PC-3 (cell line): ENCODE measurements at regions not wholly inside any gene's neighbourhood (a gene's known extent, or its start where the extent isn't known, plus 50 kb on each side); places are given as distances from the start of the nearest gene placed in this dataset.

Experiments
- ATAC-seq: fragments of 200-7000 bp; cut with Tn5 transposase; 2 replicates; pipeline ENCODE4 v1.9.1; 2020; ENCODE audit warnings: mild to moderate bottlenecking, moderate library complexity
- BruUV-seq: library from RNA; stranded (reverse); fragments of 400-500 nt; replicated peaks from 2 replicates; lab custom pipeline; 2021; lab: Mats Ljungman, UMichigan
- CTCF ChIA-PET: fragments of 300-600 bp; sonication (Branson Sonifier 250); formaldehyde crosslinking; loops from one replicate; lab custom pipeline; 2022; ENCODE audit warnings: antibody characterized with exemption; lab: Charles Lee
- POLR2A ChIA-PET: fragments of 300-600 bp; sonication (Branson Sonifier 250); formaldehyde crosslinking; loops from one replicate; lab custom pipeline; 2022; ENCODE audit warnings: antibody characterized with exemption; ENCODE audit not compliant: unreplicated experiment; lab: Charles Lee
- DNase-seq: peaks from one replicate; pipeline ENCODE4 v3.0.0-alpha.2; 2015
- H2AFZ ChIP-seq: fragments of 300-600 bp; sonication (generic); 2 replicates; pipeline ENCODE4 v1.6.0; 2016; ENCODE audit warnings: antibody characterized with exemption, low read length
- H3F3A ChIP-seq: fragments of 300-600 bp; sonication (generic); one replicate; pipeline ENCODE4 v1.6.0; 2017; ENCODE audit warnings: antibody characterized with exemption, low read length, control low read depth, mild to moderate bottlenecking; ENCODE audit not compliant: unreplicated experiment
- H3K27ac ChIP-seq: fragments of 300-600 bp; sonication (generic); 2 replicates; pipeline ENCODE4 v1.5.1; 2016; ENCODE audit warnings: mild to moderate bottlenecking, low read length
- H3K27me3 ChIP-seq: fragments of 300-600 bp; sonication (generic); 2 replicates; pipeline ENCODE4 v1.6.1; 2016; ENCODE audit warnings: low read length, mixed read lengths
- H3K36me3 ChIP-seq: fragments of 300-600 bp; sonication (generic); 2 replicates; pipeline ENCODE4 v1.6.1; 2016; ENCODE audit warnings: low read depth, mixed run types, low read length, mixed read lengths
- H3K4me1 ChIP-seq: fragments of 300-600 bp; sonication (generic); 2 replicates; pipeline ENCODE4 v1.5.1; 2016; ENCODE audit warnings: low read length; ENCODE audit not compliant: insufficient read depth
- H3K4me2 ChIP-seq: fragments of 300-600 bp; sonication (generic); 2 replicates; pipeline ENCODE4 v1.6.0; 2016; ENCODE audit warnings: low read length
- H3K4me3 ChIP-seq: fragments of 300-600 bp; sonication (generic); 2 replicates; pipeline ENCODE4 v1.5.1; 2016; ENCODE audit warnings: mild to moderate bottlenecking, low read length, mixed read lengths
- H3K79me2 ChIP-seq: fragments of 300-600 bp; sonication (generic); 2 replicates; pipeline ENCODE4 v1.6.1; 2017; ENCODE audit warnings: low read length, mixed read lengths
- H3K9ac ChIP-seq: fragments of 300-600 bp; sonication (generic); 2 replicates; pipeline ENCODE4 v1.6.0; 2016; ENCODE audit warnings: mild to moderate bottlenecking, low read length
- H3K9me2 ChIP-seq: fragments of 300-600 bp; sonication (generic); replicated peaks from 2 replicates; pipeline ENCODE4 v1.6.1; 2016; ENCODE audit warnings: mixed run types, low read length, mixed read lengths
- H3K9me3 ChIP-seq: fragments of 300-600 bp; sonication (generic); 2 replicates; pipeline ENCODE4 v1.6.1; 2016; ENCODE audit warnings: low read length, mixed read lengths
- H4K20me1 ChIP-seq: fragments of 300-600 bp; sonication (generic); 2 replicates; pipeline ENCODE4 v1.6.1; 2016; ENCODE audit warnings: low read length, mixed read lengths
- CTCF ChIP-seq: fragments of 300-600 bp; sonication (generic); conservative IDR thresholded peaks from 2 replicates; pipeline ENCODE4 v1.5.1; 2017; ENCODE audit warnings: antibody characterized with exemption, low read depth, mild to moderate bottlenecking, low read length
- EZH2 ChIP-seq: fragments of 300-600 bp; sonication (generic); IDR thresholded peaks from one replicate; pipeline ENCODE4 v1.6.1; 2017; ENCODE audit warnings: antibody characterized with exemption, mild to moderate bottlenecking, low read length; ENCODE audit not compliant: unreplicated experiment
- EZH2phosphoT487 ChIP-seq: fragments of 300-600 bp; sonication (generic); IDR thresholded peaks from 2 replicates; pipeline ENCODE4 v1.6.1; 2018; ENCODE audit warnings: mild to moderate bottlenecking, antibody characterized with exemption, low read length, borderline replicate concordance
- intact Hi-C: fragments of 100-400 bp; cut with micrococcal nuclease; formaldehyde crosslinking; loops from 2 replicates; pipeline ENCODE4 v1.9.0; 2023

GRCh38 chr6:14924126-14925024 is 321.5 kb upstream of the JARID2 start:
- Histone ChIP-seq H4K20me1 (no peaks in the 10 kb centered on the region), H3K27ac (no peak overlapping the region), H2AFZ (no peak overlapping the region), H3K4me2 (no peak overlapping the region), H3K27me3 (no peaks in the 10 kb centered on the region), H3K36me3 (no peaks in the 10 kb centered on the region), H3K9ac (no peak overlapping the region), H3K9me2 (no peaks in the 10 kb centered on the region), H3K4me1 (peaks cover 22% of the 10 kb centered on the region; the same call in 1 of the 2 replicates), H3K79me2 (no peaks in the 10 kb centered on the region), H3K9me3 (no peaks in the 10 kb centered on the region), H3F3A (no peaks in the 10 kb centered on the region), H3K4me3 (no peak overlapping the region)
- TF ChIP-seq EZH2: no peak
- no peak for TF ChIP-seq EZH2phosphoT487
- TF ChIP-seq CTCF: no peak
- ChIA-PET POLR2A (no interaction called here), CTCF (no interaction called here)
- DNase-seq: no peak
- intact Hi-C loops: no loop called here
- no peak for ATAC-seq
- no TSS peak for BruUV-seq

- CTCF ChIA-PET: no interaction called here
- H3K4me2 ChIP-seq: no peak overlapping the region
- TF ChIP-seq CTCF (no peak), EZH2 (no peak), EZH2phosphoT487 (no peak)
- H4K20me1 ChIP-seq: no peaks in the 10 kb centered on the region
- no peaks in the 10 kb centered on the region for H3K27me3 ChIP-seq
- DNase-seq (no peak), ATAC-seq (no peak)
- no peak overlapping the region for H3K9ac ChIP-seq
- no peak overlapping the region for H3K27ac ChIP-seq
- no peaks in the 10 kb centered on the region for H3K36me3 ChIP-seq
- intact Hi-C loops: no loop called here
- no peaks in the 10 kb centered on the region for H3K79me2 ChIP-seq
- peaks cover 30% of the 10 kb centered on the region for H3K4me1 ChIP-seq
- no peaks in the 10 kb centered on the region for H3F3A ChIP-seq
- no peak overlapping the region for H2AFZ ChIP-seq
- no peaks in the 10 kb centered on the region for H3K9me2 ChIP-seq
- BruUV-seq: no TSS peak
- no peak overlapping the region for H3K4me3 ChIP-seq
- POLR2A ChIA-PET: no interaction called here
- H3K9me3 ChIP-seq: no peaks in the 10 kb centered on the region
Observed at GRCh38 chr6:14925025-14925698, 320.7 kb upstream of the JARID2 start.

- POLR2A ChIA-PET: no interaction called here
Observed at GRCh38 chr6:14925699-14926026, 320.2 kb upstream of the JARID2 start.

More at GRCh38 chr6:14925699-14926026, 320.2 kb upstream of the JARID2 start:
- DNase-seq: peak; percentile 56
- no peak for TF ChIP-seq EZH2phosphoT487
- TF ChIP-seq CTCF: no peak
- no peak for TF ChIP-seq EZH2
- intact Hi-C loops: no loop called here
- no peaks in the 10 kb centered on the region for H3K9me3 ChIP-seq
- BruUV-seq: no TSS peak
- H3K4me2 ChIP-seq: no peak overlapping the region
- no peaks in the 10 kb centered on the region for H3K27me3 ChIP-seq
- 0 out of 2 replicates have a peak, but pooled peaks have one; percentile 30 for ATAC-seq
- no peak overlapping the region for H3K9ac ChIP-seq
- H3K4me1 ChIP-seq: peaks cover 33% of the 10 kb centered on the region
- no peak overlapping the region for H3K27ac ChIP-seq
- H3K4me3 ChIP-seq: no peak overlapping the region
- CTCF ChIA-PET: no interaction called here
- no peaks in the 10 kb centered on the region for H3K9me2 ChIP-seq
- no peaks in the 10 kb centered on the region for H3F3A ChIP-seq
- no peaks in the 10 kb centered on the region for H3K79me2 ChIP-seq
- no peaks in the 10 kb centered on the region for H4K20me1 ChIP-seq
- H2AFZ ChIP-seq: no peak overlapping the region
- no peaks in the 10 kb centered on the region for H3K36me3 ChIP-seq
